Tibial nerve (tissue), 4 donors: ENCODE measurements at regions not wholly inside any gene's neighbourhood (a gene's known extent, or its start where the extent isn't known, plus 50 kb on each side); places are given as distances from the start of the nearest gene placed in this dataset.
"Not testable (repeated sequence)": the region's sequence is repeated elsewhere in the genome, so short reads cannot be mapped to it uniquely, and the experiment has no call there.

Experiments used
- DNase-seq, 2 donors: peaks; one replicate each; pipeline ENCODE4 v3.0.0-alpha.2; 2019; ENCODE audit warnings: low spot score in 2 of 2
- H3K27ac ChIP-seq, 4 donors: fragments of 200-600 bp; sonication (generic) in 3 of 4; one replicate each; pipeline ENCODE4 v1.5.1; 2017 to 2019; ENCODE audit warnings: mild to moderate bottlenecking in 1 of 4
- H3K27me3 ChIP-seq, 2 donors: fragments of 200-600 bp; sonication (generic) in 1 of 2; one replicate each; pipeline versions ENCODE4 v1.5.1 to v1.6.0; 2017 to 2019
- H3K36me3 ChIP-seq, 3 donors: fragments of 200-600 bp; sonication (generic); one replicate each; pipeline ENCODE4 v1.5.1; 2018 to 2019
- H3K4me1 ChIP-seq, 4 donors: fragments of 200-600 bp; sonication (generic) in 3 of 4; one replicate each; pipeline ENCODE4 v1.5.1; 2017 to 2019
- H3K4me3 ChIP-seq, 4 donors: fragments of 200-600 bp; sonication (generic) in 3 of 4; one replicate each; pipeline ENCODE4 v1.5.1; 2017 to 2019; ENCODE audit warnings: mild to moderate bottlenecking in 1 of 4, moderate library complexity in 1 of 4
- H3K9me3 ChIP-seq, 4 donors: fragments of 200-600 bp; sonication (generic) in 3 of 4; one replicate each; pipeline ENCODE4 v1.5.1; 2017 to 2019
- EP300 ChIP-seq, 2 donors: sonication (generic); formaldehyde crosslinking; IDR thresholded peaks; one replicate each; pipeline ENCODE4 v1.6.1; 2017; ENCODE audit warnings: antibody characterized with exemption in 2 of 2, mild to moderate bottlenecking in 1 of 2
- POLR2A ChIP-seq, 2 donors: fragments of 450-650 bp; IDR thresholded peaks; one replicate each; pipeline ENCODE4 v1.6.1; 2017; ENCODE audit warnings: antibody characterized with exemption in 2 of 2, mild to moderate bottlenecking in 2 of 2, moderate library complexity in 2 of 2
- WGBS, 2 donors: methylation state at CpG; one replicate each; pipeline ENCODE4 v1.1.5; 2018; 5-methylcytosine and 5-hydroxymethylcytosine counted together
- TF ChIP-seq, protein P1 (sequence below), 5 experiments: fragments of 200-600 bp in 3 of 5; fragments of 450-650 bp in 2 of 5; sonication (generic) in 3 of 5; IDR thresholded peaks; one replicate each; pipeline ENCODE4 v1.5.1; 2016 to 2019; ENCODE audit warnings: antibody characterized with exemption in 5 of 5, mild to moderate bottlenecking in 3 of 5, moderate library complexity in 2 of 5

DNA sequence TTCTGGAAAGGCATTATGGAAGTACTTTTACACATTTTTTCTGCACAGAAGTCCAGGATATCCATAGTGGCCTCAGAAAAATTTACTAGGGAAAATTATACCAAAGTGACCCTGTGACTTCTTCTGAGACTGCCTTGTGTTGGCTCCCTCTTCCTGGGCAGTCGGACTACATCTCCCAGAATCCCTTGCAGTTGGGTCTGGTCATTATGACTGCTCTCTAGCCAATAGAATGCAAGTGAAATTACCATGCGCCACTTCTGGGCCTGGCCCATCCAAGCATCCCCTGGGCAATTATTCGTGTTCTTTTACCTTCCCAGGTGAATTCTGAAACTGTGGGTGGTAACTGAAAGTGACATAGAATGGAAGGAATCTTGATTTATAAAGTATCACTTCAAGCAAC, 430.9 kb downstream of the ACTR3B start:
- Histone ChIP-seq H3K4me1 (peaks cover 0 to 3% (median 0%) of the 10 kb centered on the region in 4 donors), H3K27ac (no peak overlapping the region), H3K9me3 (no peaks in the 10 kb centered on the region), H3K27me3 (no peaks in the 10 kb centered on the region), H3K36me3 (no peaks in the 10 kb centered on the region), H3K4me3 (no peak overlapping the region)
- TF ChIP-seq POLR2A (IDR thresholded peaks at IDR 0.05) (no peak), EP300 (IDR thresholded peaks at IDR 0.05) (no peak)
- TF ChIP-seq, protein P1, sequence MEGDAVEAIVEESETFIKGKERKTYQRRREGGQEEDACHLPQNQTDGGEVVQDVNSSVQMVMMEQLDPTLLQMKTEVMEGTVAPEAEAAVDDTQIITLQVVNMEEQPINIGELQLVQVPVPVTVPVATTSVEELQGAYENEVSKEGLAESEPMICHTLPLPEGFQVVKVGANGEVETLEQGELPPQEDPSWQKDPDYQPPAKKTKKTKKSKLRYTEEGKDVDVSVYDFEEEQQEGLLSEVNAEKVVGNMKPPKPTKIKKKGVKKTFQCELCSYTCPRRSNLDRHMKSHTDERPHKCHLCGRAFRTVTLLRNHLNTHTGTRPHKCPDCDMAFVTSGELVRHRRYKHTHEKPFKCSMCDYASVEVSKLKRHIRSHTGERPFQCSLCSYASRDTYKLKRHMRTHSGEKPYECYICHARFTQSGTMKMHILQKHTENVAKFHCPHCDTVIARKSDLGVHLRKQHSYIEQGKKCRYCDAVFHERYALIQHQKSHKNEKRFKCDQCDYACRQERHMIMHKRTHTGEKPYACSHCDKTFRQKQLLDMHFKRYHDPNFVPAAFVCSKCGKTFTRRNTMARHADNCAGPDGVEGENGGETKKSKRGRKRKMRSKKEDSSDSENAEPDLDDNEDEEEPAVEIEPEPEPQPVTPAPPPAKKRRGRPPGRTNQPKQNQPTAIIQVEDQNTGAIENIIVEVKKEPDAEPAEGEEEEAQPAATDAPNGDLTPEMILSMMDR (IDR thresholded peaks at IDR 0.05): no peak
- 53 to 54% methylated on average over 3 of the region's 3 CpGs for WGBS, 2 donors
- DNase-seq: no peak

DNA sequence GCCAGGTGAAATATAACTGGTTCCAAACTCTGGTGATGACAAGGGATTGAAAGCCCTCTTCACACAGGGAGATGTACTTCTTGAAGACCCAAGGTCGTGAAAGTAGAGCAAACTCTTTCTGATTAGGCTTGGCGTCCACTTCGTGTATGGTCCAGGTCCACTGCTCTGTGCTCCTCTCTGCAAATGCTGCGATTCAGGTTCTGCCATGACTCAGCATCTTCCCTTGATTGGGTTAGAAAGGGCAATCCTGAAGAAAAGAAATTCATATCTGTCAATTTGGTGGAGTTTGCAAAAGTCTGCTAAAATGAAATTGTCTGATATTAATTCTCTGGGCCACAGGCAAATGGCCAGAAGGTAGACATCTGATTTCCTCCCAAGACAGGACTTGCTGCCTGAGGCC, 431.4 kb downstream of the ACTR3B start:
- Histone ChIP-seq H3K27me3 (no peaks in the 10 kb centered on the region), H3K4me3 (no peak overlapping the region)
- 86 to 89% methylated on average over 4 of the region's 4 CpGs for WGBS, 2 donors

DNA sequence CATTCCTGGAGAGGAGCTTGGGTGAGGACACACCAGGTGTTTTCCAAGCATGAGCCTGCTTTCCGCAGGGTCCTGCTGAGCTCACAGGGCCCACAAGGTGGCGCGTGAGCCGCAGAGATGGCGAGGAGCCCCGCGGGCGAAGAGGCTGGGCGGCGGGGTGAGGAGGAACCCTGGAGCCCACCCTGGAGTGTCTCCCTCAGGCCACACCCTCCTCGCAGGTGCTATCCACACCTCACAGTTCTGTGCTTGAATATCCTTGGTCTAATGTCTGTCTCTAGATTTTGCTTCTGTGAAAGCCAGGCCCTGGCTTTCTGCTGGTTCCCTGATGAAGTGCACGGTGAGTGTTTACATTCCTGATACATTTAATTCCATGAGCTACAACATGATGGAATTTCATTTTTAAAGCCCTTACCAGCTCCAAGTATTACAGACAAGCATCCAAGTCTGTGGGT, 433.6 kb downstream of the ACTR3B start:
- Histone ChIP-seq H3K4me1 (peaks cover 0 to 3% (median 0%) of the 10 kb centered on the region in 4 donors), H3K9me3 (no peaks in the 10 kb centered on the region), H3K4me3 (no peak overlapping the region), H3K36me3 (no peaks in the 10 kb centered on the region), H3K27me3 (no peaks in the 10 kb centered on the region), H3K27ac (no peak overlapping the region)
- TF ChIP-seq POLR2A (IDR thresholded peaks at IDR 0.05): no peak
- TF ChIP-seq EP300 (IDR thresholded peaks at IDR 0.05): no peak
- TF ChIP-seq, protein P1 (IDR thresholded peaks at IDR 0.05): peak in 3 of 5 experiments; percentile 4 to 29 (median 22)
- WGBS, 2 donors: 3 to 4% methylated on average over 4 to 12 of the region's 12 CpGs
- DNase-seq: no peak

More for the DNA sequence above, 431.4 kb downstream of the ACTR3B start:
- Histone ChIP-seq H3K27ac (no peak overlapping the region), H3K4me1 (peaks cover 0 to 3% (median 0%) of the 10 kb centered on the region in 4 donors), H3K36me3 (no peaks in the 10 kb centered on the region), H3K9me3 (no peaks in the 10 kb centered on the region)
- DNase-seq: no peak
- no peak for TF ChIP-seq EP300 (IDR thresholded peaks at IDR 0.05)
- TF ChIP-seq, protein P1 (IDR thresholded peaks at IDR 0.05): no peak
- no peak for TF ChIP-seq POLR2A (IDR thresholded peaks at IDR 0.05)

DNA sequence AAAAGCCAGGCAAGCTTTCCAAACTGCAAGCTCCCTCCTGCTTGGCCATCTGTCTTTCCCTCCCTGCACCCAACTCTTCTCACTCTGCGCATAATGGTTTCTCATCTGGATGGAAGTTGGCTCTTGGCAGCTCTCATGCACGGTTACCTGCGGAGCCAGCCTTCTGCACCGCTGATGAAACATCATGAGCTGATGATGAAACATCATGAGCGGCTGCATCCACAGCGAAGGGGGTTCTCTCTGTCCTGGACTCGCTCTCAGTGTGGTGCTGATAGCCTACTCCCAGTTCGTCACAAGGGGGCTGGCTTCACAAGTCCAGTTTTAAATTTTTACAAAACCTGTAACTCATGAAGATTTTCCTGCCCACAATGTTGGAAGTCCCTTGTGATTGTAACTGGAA, 457.5 kb downstream of the ACTR3B start:
- peaks cover 0 to 25% (median 7%) of the 10 kb centered on the region in 4 donors for H3K9me3 ChIP-seq
- TF ChIP-seq POLR2A (IDR thresholded peaks at IDR 0.05): no peak
- no peak for TF ChIP-seq EP300 (IDR thresholded peaks at IDR 0.05)
- TF ChIP-seq, protein P1 (IDR thresholded peaks at IDR 0.05): no peak
- no peaks in the 10 kb centered on the region for H3K4me1 ChIP-seq
- H3K36me3 ChIP-seq: no peaks in the 10 kb centered on the region
- H3K4me3 ChIP-seq: no peak overlapping the region
- H3K27ac ChIP-seq: no peak overlapping the region
- no peak for DNase-seq
- 89 to 93% methylated on average over 8 of the region's 8 CpGs for WGBS, 2 donors
- no peaks in the 10 kb centered on the region for H3K27me3 ChIP-seq

DNA sequence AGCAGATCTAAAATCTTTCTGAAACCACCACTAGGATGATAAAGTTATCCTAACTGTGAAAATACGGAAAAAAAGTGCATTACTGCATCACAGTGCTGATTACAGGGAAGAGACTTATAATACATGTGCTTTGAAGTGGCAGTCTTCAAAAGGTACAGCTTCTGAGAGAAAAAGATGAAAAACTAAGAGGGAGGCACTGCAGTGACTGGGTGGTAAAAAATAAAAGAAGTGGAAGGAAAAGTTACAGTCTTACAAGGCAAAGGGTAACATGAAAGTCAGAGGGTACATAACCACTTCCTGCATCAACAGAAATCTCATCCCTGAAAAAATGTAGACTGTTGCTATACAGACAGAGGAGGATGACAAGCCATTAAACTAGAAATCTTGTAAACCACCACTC, 465.3 kb downstream of the ACTR3B start:
- WGBS, 2 donors: 83 to 86% methylated on average over 1 of the region's 1 CpG
- H3K27ac ChIP-seq: no peak overlapping the region
- no peak overlapping the region for H3K4me3 ChIP-seq
- peaks cover 0 to 34% (median 0%) of the 10 kb centered on the region in 4 donors for H3K9me3 ChIP-seq
- no peaks in the 10 kb centered on the region for H3K4me1 ChIP-seq
- no peak for TF ChIP-seq EP300 (IDR thresholded peaks at IDR 0.05)
- TF ChIP-seq, protein P1 (IDR thresholded peaks at IDR 0.05): no peak
- TF ChIP-seq POLR2A (IDR thresholded peaks at IDR 0.05): no peak
- no peaks in the 10 kb centered on the region for H3K27me3 ChIP-seq
- DNase-seq: no peak
- H3K36me3 ChIP-seq: no peaks in the 10 kb centered on the region

DNA sequence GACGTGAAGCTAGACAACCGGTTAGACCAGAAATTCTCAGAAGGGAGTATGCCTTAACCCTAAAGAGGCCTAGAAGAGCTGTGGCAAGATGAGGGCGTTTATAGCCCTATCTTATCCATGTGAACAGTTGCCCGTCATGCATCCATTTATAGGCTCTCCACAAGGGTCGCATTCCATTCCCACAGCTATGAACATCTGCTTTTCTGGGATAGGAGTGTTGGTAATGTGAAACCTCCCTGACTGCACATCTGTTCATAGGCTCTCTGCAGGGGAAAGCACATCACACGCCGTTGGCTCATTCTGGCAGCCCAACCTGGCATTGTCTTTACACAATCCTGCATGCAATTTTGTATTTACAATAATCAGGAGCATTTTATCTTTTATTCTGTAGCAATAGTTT, 485.6 kb downstream of the ACTR3B start:
- not testable (repeated sequence) for H3K4me3 ChIP-seq, H3K36me3 ChIP-seq, H3K27me3 ChIP-seq, H3K4me1 ChIP-seq, DNase-seq, H3K27ac ChIP-seq, H3K9me3 ChIP-seq
- WGBS, 2 donors: 71 to 72% methylated on average over 7 of the region's 7 CpGs
